Vagina (tissue), 2 donors: ENCODE measurements at regions not wholly inside any gene's neighbourhood (a gene's known extent, or its start where the extent isn't known, plus 50 kb on each side); places are given as distances from the start of the nearest gene placed in this dataset.

Experiments
- POLR2A ChIP-seq, 2 donors: fragments of 450-650 bp; IDR thresholded peaks; one replicate each; pipeline ENCODE4 v1.6.1; 2017; ENCODE audit warnings: antibody characterized with exemption in 2 of 2, mild to moderate bottlenecking in 2 of 2, moderate library complexity in 2 of 2
- POLR2AphosphoS5 ChIP-seq, 2 donors: sonication (generic); formaldehyde crosslinking; IDR thresholded peaks; one replicate each; pipeline ENCODE4 v1.9.0; 2017; ENCODE audit warnings: antibody characterized with exemption in 2 of 2, mild to moderate bottlenecking in 2 of 2, low read depth in 1 of 2; ENCODE audit not compliant: insufficient read depth in 1 of 2
- TF ChIP-seq, protein P1 (sequence below), 3 experiments: fragments of 450-650 bp in 2 of 3; fragments of 200-600 bp in 1 of 3; sonication (generic) in 1 of 3; IDR thresholded peaks; one replicate each; pipeline ENCODE4 v1.5.1; 2017 to 2019; ENCODE audit warnings: antibody characterized with exemption in 3 of 3, mild to moderate bottlenecking in 2 of 3, moderate library complexity in 2 of 3

DNA sequence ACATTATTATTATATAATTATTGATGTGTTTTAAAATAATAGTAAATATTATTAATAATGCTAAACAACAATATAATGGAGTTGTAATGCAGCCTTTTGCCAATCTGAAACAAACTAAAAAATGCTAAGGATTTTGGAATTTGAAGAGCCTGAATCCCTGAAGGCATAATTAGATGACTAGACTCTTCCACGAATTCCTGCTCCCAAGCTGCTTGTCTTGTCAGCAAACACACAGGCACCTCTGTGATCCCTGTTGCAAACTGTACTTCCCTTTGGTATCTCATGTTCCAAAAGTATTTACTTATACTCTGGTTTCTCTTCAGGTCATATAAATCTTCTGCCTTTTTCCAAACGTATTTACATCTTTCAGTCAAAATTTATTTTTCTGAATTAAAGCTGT, 1862.4 kb downstream of the OLFM4 start:
- TF ChIP-seq, protein P1, sequence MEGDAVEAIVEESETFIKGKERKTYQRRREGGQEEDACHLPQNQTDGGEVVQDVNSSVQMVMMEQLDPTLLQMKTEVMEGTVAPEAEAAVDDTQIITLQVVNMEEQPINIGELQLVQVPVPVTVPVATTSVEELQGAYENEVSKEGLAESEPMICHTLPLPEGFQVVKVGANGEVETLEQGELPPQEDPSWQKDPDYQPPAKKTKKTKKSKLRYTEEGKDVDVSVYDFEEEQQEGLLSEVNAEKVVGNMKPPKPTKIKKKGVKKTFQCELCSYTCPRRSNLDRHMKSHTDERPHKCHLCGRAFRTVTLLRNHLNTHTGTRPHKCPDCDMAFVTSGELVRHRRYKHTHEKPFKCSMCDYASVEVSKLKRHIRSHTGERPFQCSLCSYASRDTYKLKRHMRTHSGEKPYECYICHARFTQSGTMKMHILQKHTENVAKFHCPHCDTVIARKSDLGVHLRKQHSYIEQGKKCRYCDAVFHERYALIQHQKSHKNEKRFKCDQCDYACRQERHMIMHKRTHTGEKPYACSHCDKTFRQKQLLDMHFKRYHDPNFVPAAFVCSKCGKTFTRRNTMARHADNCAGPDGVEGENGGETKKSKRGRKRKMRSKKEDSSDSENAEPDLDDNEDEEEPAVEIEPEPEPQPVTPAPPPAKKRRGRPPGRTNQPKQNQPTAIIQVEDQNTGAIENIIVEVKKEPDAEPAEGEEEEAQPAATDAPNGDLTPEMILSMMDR (IDR thresholded peaks at IDR 0.05), result no peak
- TF ChIP-seq POLR2AphosphoS5 (IDR thresholded peaks at IDR 0.05; ENCODE audit: insufficient read depth in 1 of 2, low read depth in 1 of 2), result no peak
- TF ChIP-seq POLR2A (IDR thresholded peaks at IDR 0.05), result no peak
